SK-N-SH treated with all-trans-retinoic acid at 6 μM for 48 hours (cell line): ENCODE measurements at regions not wholly inside any gene's neighbourhood (a gene's known extent, or its start where the extent isn't known, plus 50 kb on each side); places are given as distances from the start of the nearest gene placed in this dataset.

Experiments
- ATAC-seq: fragments of 200-7000 bp; cut with Tn5 transposase; 3 replicates; pipeline ENCODE4 v1.9.1; 2020; ENCODE audit warnings: mild to moderate bottlenecking, moderate library complexity
- BACH2 ChIP-seq: fragments of 250-450 bp; sonication (Bioruptor Pico); IDR thresholded peaks from 2 replicates; pipeline ENCODE4 v1.9.0; 2021; ENCODE audit warnings: mild to moderate bottlenecking, borderline replicate concordance
- CSDC2 ChIP-seq: fragments of 250-450 bp; sonication (Bioruptor Pico); IDR thresholded peaks from 2 replicates; pipeline ENCODE4 v1.5.0; 2020; ENCODE audit warnings: mild to moderate bottlenecking, moderate library complexity
- ESRRG ChIP-seq: fragments of 250-450 bp; sonication (Bioruptor Pico); IDR thresholded peaks from 2 replicates; pipeline ENCODE4 v1.6.1; 2021; ENCODE audit warnings: mild to moderate bottlenecking
- GLIS3 ChIP-seq: fragments of 250-450 bp; sonication (Bioruptor Pico); IDR thresholded peaks from 2 replicates; pipeline ENCODE4 v1.5.0; 2020; ENCODE audit warnings: mild to moderate bottlenecking, moderate library complexity
- ISL1 ChIP-seq: fragments of 250-450 bp; sonication (Bioruptor Pico); IDR thresholded peaks from 2 replicates; pipeline ENCODE4 v2.1.2; 2022; ENCODE audit warnings: mild to moderate bottlenecking, moderate library complexity
- OSR1 ChIP-seq: fragments of 250-450 bp; sonication (Bioruptor Pico); IDR thresholded peaks from 2 replicates; pipeline ENCODE4 v1.8.0; 2022; ENCODE audit warnings: moderate library complexity, mild to moderate bottlenecking, inconsistent platforms
- PPARA ChIP-seq: fragments of 250-450 bp; sonication (Bioruptor Pico); IDR thresholded peaks from 2 replicates; pipeline ENCODE4 v1.5.0; 2020; ENCODE audit warnings: mild to moderate bottlenecking, borderline replicate concordance
- RARB ChIP-seq: fragments of 250-450 bp; sonication (Bioruptor Pico); IDR thresholded peaks from 2 replicates; pipeline ENCODE4 v1.8.0; 2021; ENCODE audit warnings: mild to moderate bottlenecking, moderate library complexity
- SNAI2 ChIP-seq: fragments of 250-450 bp; sonication (Bioruptor Pico); IDR thresholded peaks from 2 replicates; pipeline ENCODE4 v1.5.0; 2020; ENCODE audit warnings: mild to moderate bottlenecking, moderate library complexity
- TCF4 ChIP-seq: fragments of 250-450 bp; sonication (Bioruptor Pico); IDR thresholded peaks from 2 replicates; pipeline ENCODE4 v1.8.0; 2021; ENCODE audit warnings: mild to moderate bottlenecking, moderate library complexity, borderline replicate concordance
- TOX ChIP-seq: fragments of 250-450 bp; sonication (Bioruptor Pico); IDR thresholded peaks from 2 replicates; pipeline ENCODE4 v1.8.0; 2021; ENCODE audit warnings: mild to moderate bottlenecking, moderate library complexity, borderline replicate concordance
- ZC3H10 ChIP-seq: fragments of 250-450 bp; sonication (Bioruptor Pico); IDR thresholded peaks from 2 replicates; pipeline ENCODE4 v1.5.1; 2021; ENCODE audit warnings: mild to moderate bottlenecking, moderate library complexity
- ZFP3 ChIP-seq: fragments of 250-450 bp; sonication (Bioruptor Pico); IDR thresholded peaks from 2 replicates; pipeline ENCODE4 v1.5.0; 2020; ENCODE audit warnings: mild to moderate bottlenecking, moderate library complexity
- ZFP30 ChIP-seq: fragments of 450-650 bp; formaldehyde crosslinking; IDR thresholded peaks from 2 replicates; pipeline ENCODE4 v1.5.0; 2022; ENCODE audit warnings: mild to moderate bottlenecking, moderate library complexity
- ZNF565 ChIP-seq: fragments of 450-650 bp; formaldehyde crosslinking; conservative IDR thresholded peaks from 2 replicates; pipeline ENCODE4 v1.5.0; 2020; ENCODE audit warnings: low read depth, mild to moderate bottlenecking, moderate library complexity
- ZNF70 ChIP-seq: fragments of 450-650 bp; formaldehyde crosslinking; IDR thresholded peaks from 2 replicates; pipeline ENCODE4 v1.5.0; 2020; ENCODE audit warnings: mild to moderate bottlenecking, moderate library complexity
- ZNF8 ChIP-seq: fragments of 450-650 bp; formaldehyde crosslinking; IDR thresholded peaks from 2 replicates; pipeline ENCODE4 v1.5.0; 2020; ENCODE audit warnings: mild to moderate bottlenecking, moderate library complexity
- TF ChIP-seq, protein P1 (sequence below): fragments of 250-450 bp; sonication (Bioruptor Pico); IDR thresholded peaks from 2 replicates; pipeline ENCODE4 v1.5.1; 2020; ENCODE audit warnings: low read depth, mild to moderate bottlenecking, moderate library complexity
- TF ChIP-seq, protein P2 (sequence below): fragments of 250-450 bp; sonication (Bioruptor Pico); IDR thresholded peaks from 2 replicates; pipeline ENCODE4 v1.8.0; 2021; ENCODE audit warnings: low read depth, mild to moderate bottlenecking, moderate library complexity, borderline replicate concordance
- TF ChIP-seq, protein P3 (sequence below): fragments of 250-450 bp; sonication (Bioruptor Pico); IDR thresholded peaks from 2 replicates; pipeline ENCODE4 v1.5.1; 2021; ENCODE audit warnings: mild to moderate bottlenecking, moderate library complexity
- TF ChIP-seq, protein P4 (sequence below): fragments of 250-450 bp; sonication (Bioruptor Pico); IDR thresholded peaks from 2 replicates; pipeline ENCODE4 v1.8.0; 2020; ENCODE audit warnings: mild to moderate bottlenecking, moderate library complexity, borderline replicate concordance

DNA sequence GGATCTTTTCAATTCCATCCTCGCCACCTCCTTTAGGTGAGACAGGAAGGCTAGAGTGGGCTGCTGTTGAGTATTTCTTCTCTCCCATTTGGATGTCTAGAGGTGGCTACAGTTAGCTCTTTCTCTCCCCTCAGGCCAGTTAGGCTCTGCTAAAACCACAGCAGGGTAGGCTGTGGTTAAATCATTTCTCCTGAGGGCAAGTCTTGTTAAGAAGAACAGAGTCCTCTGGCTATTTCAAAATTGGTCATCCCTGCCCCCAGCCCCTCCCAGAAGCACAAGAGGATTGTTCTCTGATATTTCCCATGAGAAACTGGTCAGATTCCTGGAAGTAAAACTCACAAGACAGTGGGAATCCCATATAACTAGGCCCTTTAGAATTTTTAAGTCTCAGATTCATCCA lies 1359.5 kb downstream of the TECRL start:
- ATAC-seq, result no peak
- no peak for TF ChIP-seq ESRRG (CRISPR knock-in tag)
- TF ChIP-seq GLIS3, result no peak
- TF ChIP-seq OSR1 (CRISPR knock-in tag), result no peak
- TF ChIP-seq, all 23 proteins: peak for 0

DNA sequence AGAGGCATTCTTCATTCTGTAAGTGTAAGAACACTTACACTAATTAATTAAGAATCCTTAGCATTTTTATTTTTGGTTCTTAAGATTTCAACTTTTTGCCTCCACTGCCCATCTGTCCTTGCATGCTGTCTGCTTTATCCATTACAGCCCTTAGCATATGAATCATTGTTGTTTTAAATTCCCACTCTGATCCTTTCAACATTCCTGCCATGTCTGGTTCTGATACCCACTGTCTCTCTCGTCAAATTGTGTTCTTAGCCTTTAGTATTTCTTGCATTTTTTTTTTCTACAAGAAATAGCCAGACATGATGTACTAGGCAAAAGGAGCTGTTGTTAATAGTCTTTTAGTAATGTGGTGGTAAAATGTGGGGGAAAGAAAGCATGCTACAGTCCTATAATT lies 1360.0 kb downstream of the TECRL start:
- TF ChIP-seq ISL1 (CRISPR knock-in tag) (peak; percentile 53), SNAI2 (CRISPR knock-in tag) (no peak), BACH2 (CRISPR knock-in tag) (no peak), ZNF8 (no peak)
- TF ChIP-seq, protein P1, sequence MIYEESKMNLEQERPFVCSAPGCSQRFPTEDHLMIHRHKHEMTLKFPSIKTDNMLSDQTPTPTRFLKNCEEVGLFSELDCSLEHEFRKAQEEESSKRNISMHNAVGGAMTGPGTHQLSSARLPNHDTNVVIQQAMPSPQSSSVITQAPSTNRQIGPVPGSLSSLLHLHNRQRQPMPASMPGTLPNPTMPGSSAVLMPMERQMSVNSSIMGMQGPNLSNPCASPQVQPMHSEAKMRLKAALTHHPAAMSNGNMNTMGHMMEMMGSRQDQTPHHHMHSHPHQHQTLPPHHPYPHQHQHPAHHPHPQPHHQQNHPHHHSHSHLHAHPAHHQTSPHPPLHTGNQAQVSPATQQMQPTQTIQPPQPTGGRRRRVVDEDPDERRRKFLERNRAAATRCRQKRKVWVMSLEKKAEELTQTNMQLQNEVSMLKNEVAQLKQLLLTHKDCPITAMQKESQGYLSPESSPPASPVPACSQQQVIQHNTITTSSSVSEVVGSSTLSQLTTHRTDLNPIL (CRISPR knock-in tag), result no peak
- no peak for ATAC-seq

DNA sequence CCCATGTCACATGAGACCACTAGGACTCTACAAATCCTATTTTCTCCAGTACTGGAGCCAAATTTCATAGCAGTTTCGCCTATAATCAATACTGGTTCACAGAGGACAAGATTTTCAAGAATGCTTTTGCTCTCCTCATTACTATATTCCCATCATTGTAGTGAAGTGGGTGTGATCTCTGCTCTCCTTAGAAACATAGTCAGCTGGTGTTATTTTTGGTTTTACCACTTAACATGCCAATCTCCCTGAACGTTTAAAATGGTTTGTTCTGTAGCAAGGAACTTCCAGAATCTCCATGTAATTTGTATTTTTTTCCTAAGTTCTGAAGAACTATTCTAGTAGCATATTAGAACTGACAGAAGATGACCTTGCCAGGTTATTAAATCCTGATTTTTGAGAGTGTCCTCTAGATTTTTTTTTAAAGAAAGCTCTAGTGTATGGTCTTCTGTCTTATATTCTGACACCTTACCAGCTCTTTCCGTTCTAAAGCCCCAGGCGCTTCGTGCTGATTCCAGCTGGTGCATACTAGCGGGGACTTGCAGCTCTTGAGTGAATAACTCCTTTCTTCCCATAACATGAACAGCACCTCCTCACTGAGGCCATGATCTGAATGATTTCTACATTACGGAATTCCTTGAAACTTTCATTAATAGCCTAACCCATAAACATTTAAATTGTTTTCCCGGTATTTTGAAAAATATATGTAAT lies 1372.9 kb downstream of the TECRL start:
- no peak for ATAC-seq
- TF ChIP-seq ISL1 (CRISPR knock-in tag) (no peak), ZNF70 (CRISPR knock-in tag) (no peak), ZFP3 (CRISPR knock-in tag) (no peak), SNAI2 (CRISPR knock-in tag) (no peak), ZNF8 (no peak), CSDC2 (CRISPR knock-in tag) (no peak), ZC3H10 (CRISPR knock-in tag) (no peak), TOX (CRISPR knock-in tag) (no peak), ZNF565 (CRISPR knock-in tag) (no peak), BACH2 (CRISPR knock-in tag) (no peak), RARB (no peak), TCF4 (CRISPR knock-in tag) (no peak), GLIS3 (no peak)
- TF ChIP-seq, protein P2, sequence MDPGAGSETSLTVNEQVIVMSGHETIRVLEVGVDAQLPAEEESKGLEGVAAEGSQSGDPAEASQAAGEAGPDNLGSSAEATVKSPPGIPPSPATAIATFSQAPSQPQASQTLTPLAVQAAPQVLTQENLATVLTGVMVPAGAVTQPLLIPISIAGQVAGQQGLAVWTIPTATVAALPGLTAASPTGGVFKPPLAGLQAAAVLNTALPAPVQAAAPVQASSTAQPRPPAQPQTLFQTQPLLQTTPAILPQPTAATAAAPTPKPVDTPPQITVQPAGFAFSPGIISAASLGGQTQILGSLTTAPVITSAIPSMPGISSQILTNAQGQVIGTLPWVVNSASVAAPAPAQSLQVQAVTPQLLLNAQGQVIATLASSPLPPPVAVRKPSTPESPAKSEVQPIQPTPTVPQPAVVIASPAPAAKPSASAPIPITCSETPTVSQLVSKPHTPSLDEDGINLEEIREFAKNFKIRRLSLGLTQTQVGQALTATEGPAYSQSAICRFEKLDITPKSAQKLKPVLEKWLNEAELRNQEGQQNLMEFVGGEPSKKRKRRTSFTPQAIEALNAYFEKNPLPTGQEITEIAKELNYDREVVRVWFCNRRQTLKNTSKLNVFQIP (CRISPR knock-in tag), result no peak
- TF ChIP-seq, protein P3, sequence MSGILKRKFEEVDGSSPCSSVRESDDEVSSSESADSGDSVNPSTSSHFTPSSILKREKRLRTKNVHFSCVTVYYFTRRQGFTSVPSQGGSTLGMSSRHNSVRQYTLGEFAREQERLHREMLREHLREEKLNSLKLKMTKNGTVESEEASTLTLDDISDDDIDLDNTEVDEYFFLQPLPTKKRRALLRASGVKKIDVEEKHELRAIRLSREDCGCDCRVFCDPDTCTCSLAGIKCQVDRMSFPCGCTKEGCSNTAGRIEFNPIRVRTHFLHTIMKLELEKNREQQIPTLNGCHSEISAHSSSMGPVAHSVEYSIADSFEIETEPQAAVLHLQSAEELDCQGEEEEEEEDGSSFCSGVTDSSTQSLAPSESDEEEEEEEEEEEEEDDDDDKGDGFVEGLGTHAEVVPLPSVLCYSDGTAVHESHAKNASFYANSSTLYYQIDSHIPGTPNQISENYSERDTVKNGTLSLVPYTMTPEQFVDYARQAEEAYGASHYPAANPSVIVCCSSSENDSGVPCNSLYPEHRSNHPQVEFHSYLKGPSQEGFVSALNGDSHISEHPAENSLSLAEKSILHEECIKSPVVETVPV (CRISPR knock-in tag), result no peak

DNA sequence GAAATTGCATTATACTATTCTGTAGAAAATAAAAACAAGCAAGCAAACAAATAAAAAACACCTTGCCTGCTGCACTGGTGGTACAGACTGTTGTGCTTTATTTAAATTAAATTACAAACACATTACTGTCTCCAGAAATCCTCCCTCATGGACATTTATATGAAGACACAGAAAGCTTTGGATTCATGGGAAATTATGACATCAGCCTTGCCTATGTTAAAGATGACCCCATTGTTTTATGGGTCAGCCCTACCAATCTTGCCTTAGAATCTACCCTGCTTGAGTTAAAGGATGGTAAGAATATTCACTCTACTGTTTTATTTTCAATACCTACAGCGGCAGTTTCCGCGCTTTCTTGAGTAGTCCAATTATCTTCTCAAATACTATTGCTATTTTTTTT lies 1379.9 kb downstream of the TECRL start:
- TF ChIP-seq PPARA, result no peak
- no peak for TF ChIP-seq CSDC2 (CRISPR knock-in tag)
- TF ChIP-seq ZNF70 (CRISPR knock-in tag), result no peak
- TF ChIP-seq ZNF565 (CRISPR knock-in tag), result no peak
- TF ChIP-seq TCF4 (CRISPR knock-in tag), result no peak
- TF ChIP-seq, protein P4, sequence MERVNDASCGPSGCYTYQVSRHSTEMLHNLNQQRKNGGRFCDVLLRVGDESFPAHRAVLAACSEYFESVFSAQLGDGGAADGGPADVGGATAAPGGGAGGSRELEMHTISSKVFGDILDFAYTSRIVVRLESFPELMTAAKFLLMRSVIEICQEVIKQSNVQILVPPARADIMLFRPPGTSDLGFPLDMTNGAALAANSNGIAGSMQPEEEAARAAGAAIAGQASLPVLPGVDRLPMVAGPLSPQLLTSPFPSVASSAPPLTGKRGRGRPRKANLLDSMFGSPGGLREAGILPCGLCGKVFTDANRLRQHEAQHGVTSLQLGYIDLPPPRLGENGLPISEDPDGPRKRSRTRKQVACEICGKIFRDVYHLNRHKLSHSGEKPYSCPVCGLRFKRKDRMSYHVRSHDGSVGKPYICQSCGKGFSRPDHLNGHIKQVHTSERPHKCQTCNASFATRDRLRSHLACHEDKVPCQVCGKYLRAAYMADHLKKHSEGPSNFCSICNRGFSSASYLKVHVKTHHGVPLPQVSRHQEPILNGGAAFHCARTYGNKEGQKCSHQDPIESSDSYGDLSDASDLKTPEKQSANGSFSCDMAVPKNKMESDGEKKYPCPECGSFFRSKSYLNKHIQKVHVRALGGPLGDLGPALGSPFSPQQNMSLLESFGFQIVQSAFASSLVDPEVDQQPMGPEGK (CRISPR knock-in tag), result no peak
- TF ChIP-seq ZFP3 (CRISPR knock-in tag), result no peak
- TF ChIP-seq ZFP30 (CRISPR knock-in tag), result no peak
- ATAC-seq, result no peak

DNA sequence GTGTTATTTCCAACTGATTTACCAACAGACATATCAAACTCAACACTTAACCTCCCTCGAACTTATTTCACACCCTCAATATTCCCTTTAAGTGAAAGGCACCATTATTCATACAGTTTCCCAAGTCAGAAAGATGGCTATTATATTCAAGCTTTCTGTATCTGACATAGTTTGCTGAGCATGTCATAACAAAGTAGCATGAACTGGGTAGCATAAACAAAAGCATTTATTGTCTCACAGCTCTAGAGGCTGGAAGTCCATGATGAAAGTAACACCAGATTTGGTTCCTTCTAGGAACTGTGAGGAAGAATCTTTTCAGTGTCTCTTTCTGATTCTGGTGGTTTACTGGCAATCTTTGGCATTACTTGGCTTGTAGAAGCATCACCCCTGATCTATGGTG lies 1388.6 kb downstream of the TECRL start:
- ATAC-seq, result no peak
- no peak for TF ChIP-seq TOX (CRISPR knock-in tag)
- no peak for TF ChIP-seq TCF4 (CRISPR knock-in tag)
- TF ChIP-seq RARB, result no peak
- no peak for TF ChIP-seq ZNF565 (CRISPR knock-in tag)
- TF ChIP-seq ZFP3 (CRISPR knock-in tag), result no peak
- TF ChIP-seq ZNF70 (CRISPR knock-in tag), result no peak
- no peak for TF ChIP-seq GLIS3
- no peak for TF ChIP-seq PPARA
- no peak for TF ChIP-seq ZC3H10 (CRISPR knock-in tag)
- TF ChIP-seq, protein P1 (CRISPR knock-in tag), result no peak
- TF ChIP-seq, protein P3 (CRISPR knock-in tag), result no peak
- no peak for TF ChIP-seq ZFP30 (CRISPR knock-in tag)
- TF ChIP-seq, protein P4 (CRISPR knock-in tag), result no peak
